ENCODE measurements at regions not wholly inside any gene's neighbourhood (a gene's known extent, or its start where the extent isn't known, plus 50 kb on each side); places are given as distances from the start of the nearest gene placed in this dataset.

DNA sequence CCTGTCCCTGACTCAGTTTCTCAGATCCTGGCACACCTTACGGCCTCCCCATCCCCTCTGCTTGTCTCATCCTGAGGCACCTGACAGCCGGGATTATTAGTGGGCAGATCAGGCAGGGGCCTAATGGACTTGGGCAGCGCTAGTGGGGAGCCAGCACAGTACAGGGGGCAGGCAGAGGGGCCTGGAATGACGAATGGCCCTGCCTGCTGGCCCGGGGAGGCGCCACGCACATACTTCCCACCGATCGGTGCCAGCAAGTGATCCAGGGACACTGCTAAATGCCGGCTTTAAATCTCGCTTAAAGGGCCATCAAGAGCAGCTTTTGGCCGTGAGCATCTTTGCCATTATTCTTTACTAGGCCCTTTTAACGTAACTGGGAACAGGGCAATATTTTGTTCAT is 188.4 kb downstream of the DHX35 start:
- TF ChIP-seq, protein P1, sequence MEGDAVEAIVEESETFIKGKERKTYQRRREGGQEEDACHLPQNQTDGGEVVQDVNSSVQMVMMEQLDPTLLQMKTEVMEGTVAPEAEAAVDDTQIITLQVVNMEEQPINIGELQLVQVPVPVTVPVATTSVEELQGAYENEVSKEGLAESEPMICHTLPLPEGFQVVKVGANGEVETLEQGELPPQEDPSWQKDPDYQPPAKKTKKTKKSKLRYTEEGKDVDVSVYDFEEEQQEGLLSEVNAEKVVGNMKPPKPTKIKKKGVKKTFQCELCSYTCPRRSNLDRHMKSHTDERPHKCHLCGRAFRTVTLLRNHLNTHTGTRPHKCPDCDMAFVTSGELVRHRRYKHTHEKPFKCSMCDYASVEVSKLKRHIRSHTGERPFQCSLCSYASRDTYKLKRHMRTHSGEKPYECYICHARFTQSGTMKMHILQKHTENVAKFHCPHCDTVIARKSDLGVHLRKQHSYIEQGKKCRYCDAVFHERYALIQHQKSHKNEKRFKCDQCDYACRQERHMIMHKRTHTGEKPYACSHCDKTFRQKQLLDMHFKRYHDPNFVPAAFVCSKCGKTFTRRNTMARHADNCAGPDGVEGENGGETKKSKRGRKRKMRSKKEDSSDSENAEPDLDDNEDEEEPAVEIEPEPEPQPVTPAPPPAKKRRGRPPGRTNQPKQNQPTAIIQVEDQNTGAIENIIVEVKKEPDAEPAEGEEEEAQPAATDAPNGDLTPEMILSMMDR (IDR thresholded peaks at IDR 0.05; ENCODE audit: low read depth, low read length, poor library complexity, severe bottlenecking): no peak
- no peak for TF ChIP-seq EZH2phosphoT487 (IDR thresholded peaks at IDR 0.05; ENCODE audit: borderline replicate concordance, low read length)

Measured in DOHH2 (cell line).